ENCODE measurements at regions not wholly inside any gene's neighbourhood (a gene's known extent, or its start where the extent isn't known, plus 50 kb on each side); places are given as distances from the start of the nearest gene placed in this dataset.
"Not testable (repeated sequence)": the region's sequence is repeated elsewhere in the genome, so short reads cannot be mapped to it uniquely, and the experiment has no call there.

GRCh38 chr19:34049944-34050343 is 122.4 kb upstream of the LSM14A start (continued):
- TF ChIP-seq ZNF462 (CRISPR knock-in tag; IDR thresholded peaks at IDR 0.05) = no peak

- not testable (repeated sequence) for H3K9me3 Mint-ChIP-seq; H3K4me1 ChIP-seq (ENCODE audit: insufficient read depth); H3K27ac ChIP-seq (ENCODE audit: low read depth); ATAC-seq; H3K4me2 ChIP-seq; H3K4me1 Mint-ChIP-seq; H3K36me3 Mint-ChIP-seq (ENCODE audit: low read depth); H4K20me1 ChIP-seq (replicated peaks; ENCODE audit: insufficient read depth); H2AFZ ChIP-seq; H3K36me3 ChIP-seq (ENCODE audit: insufficient read depth); H3F3A ChIP-seq (replicated peaks; ENCODE audit: low read depth); H3K79me2 ChIP-seq (replicated peaks; ENCODE audit: insufficient read depth); H3K27me3 Mint-ChIP-seq (ENCODE audit: insufficient read depth, low read depth, poor library complexity); H3K27me3 ChIP-seq (ENCODE audit: insufficient read depth); H3K4me3 ChIP-seq; H3K4me3 Mint-ChIP-seq; H3K27ac Mint-ChIP-seq; H3K9me2 ChIP-seq (ENCODE audit: insufficient read depth); DNase-seq (ENCODE audit: low spot score)
Observed at GRCh38 chr19:34050430-34050829, 121.9 kb upstream of the LSM14A start.

- ATAC-seq (no peak), DNase-seq (ENCODE audit: low spot score) (no peak)
- H4K20me1 ChIP-seq (replicated peaks; ENCODE audit: insufficient read depth) = no peaks in the 10 kb centered on the region
- Mint-ChIP-seq H3K4me1 (no peaks in the 10 kb centered on the region; the same call in 2 of the 3 replicates), H3K27ac (no peak overlapping the region), H3K4me3 (no peak overlapping the region), H3K9me3 (no peaks in the 10 kb centered on the region), H3K36me3 (ENCODE audit: low read depth) (no peaks in the 10 kb centered on the region), H3K27me3 (ENCODE audit: insufficient read depth, low read depth, poor library complexity) (peaks cover 5% of the 10 kb centered on the region)
- no peak overlapping the region for H3K4me3 ChIP-seq
- H3K4me1 ChIP-seq (ENCODE audit: insufficient read depth) = no peaks in the 10 kb centered on the region; the same call in 1 of the 2 replicates
- H2AFZ ChIP-seq = no peak overlapping the region
- no peaks in the 10 kb centered on the region for H3K36me3 ChIP-seq (ENCODE audit: insufficient read depth)
- no peaks in the 10 kb centered on the region for H3K27me3 ChIP-seq (ENCODE audit: insufficient read depth)
- no peak overlapping the region for H3K27ac ChIP-seq (ENCODE audit: low read depth)
- H3K4me2 ChIP-seq = no peak overlapping the region
- no peaks in the 10 kb centered on the region for H3K9me2 ChIP-seq (ENCODE audit: insufficient read depth)
- no peaks in the 10 kb centered on the region for H3K79me2 ChIP-seq (replicated peaks; ENCODE audit: insufficient read depth)
- no peaks in the 10 kb centered on the region for H3F3A ChIP-seq (replicated peaks; ENCODE audit: low read depth)
- no peak for TF ChIP-seq NANOG (IDR thresholded peaks at IDR 0.05; ENCODE audit: borderline replicate concordance)
Observed at GRCh38 chr19:34051255-34051654, 121.0 kb upstream of the LSM14A start.

Measured in GM23338 (cell line).